Smooth muscle cell (in vitro differentiated cells): ENCODE measurements at regions not wholly inside any gene's neighbourhood (a gene's known extent, or its start where the extent isn't known, plus 50 kb on each side); places are given as distances from the start of the nearest gene placed in this dataset.

Experiments used
- DNase-seq: peaks from one replicate; lab custom pipeline; 2025; ENCODE audit not compliant: unreplicated experiment; lab: John Stamatoyannopoulos, UW
- H2AFZ ChIP-seq: fragments of 200-600 bp; sonication (generic); 2 replicates; pipeline ENCODE4 v1.6.0; 2016; ENCODE audit warnings: antibody characterized with exemption, low read depth, mild to moderate bottlenecking
- H3F3A ChIP-seq: fragments of 200-600 bp; sonication (generic); 2 replicates; pipeline ENCODE4 v1.6.0; 2017; ENCODE audit warnings: antibody characterized with exemption, low read depth
- H3K27ac ChIP-seq: fragments of 200-600 bp; sonication (generic); 2 replicates; pipeline ENCODE4 v1.5.1; 2016; ENCODE audit warnings: low read depth, mild to moderate bottlenecking
- H3K27me3 ChIP-seq: fragments of 200-600 bp; sonication (generic); 2 replicates; pipeline ENCODE4 v1.6.1; 2016; ENCODE audit warnings: low read depth, mild to moderate bottlenecking
- H3K36me3 ChIP-seq: fragments of 200-600 bp; sonication (generic); 2 replicates; pipeline ENCODE4 v1.5.1; 2016; ENCODE audit warnings: low read depth
- H3K4me1 ChIP-seq: fragments of 200-600 bp; sonication (generic); 2 replicates; pipeline ENCODE4 v1.5.1; 2016; ENCODE audit warnings: low read depth
- H3K4me2 ChIP-seq: fragments of 200-600 bp; sonication (generic); 2 replicates; pipeline ENCODE4 v1.6.0; 2016; ENCODE audit warnings: mild to moderate bottlenecking
- H3K4me3 ChIP-seq: fragments of 200-600 bp; sonication (generic); 2 replicates; pipeline ENCODE4 v1.5.1; 2016; ENCODE audit warnings: mild to moderate bottlenecking
- H3K79me2 ChIP-seq: fragments of 200-600 bp; sonication (generic); 2 replicates; pipeline ENCODE4 v1.6.0; 2016; ENCODE audit warnings: low read depth, mild to moderate bottlenecking
- H3K9ac ChIP-seq: fragments of 200-600 bp; sonication (generic); 2 replicates; pipeline ENCODE4 v1.6.0; 2016; ENCODE audit warnings: low read depth
- H3K9me3 ChIP-seq: fragments of 200-600 bp; sonication (generic); replicated peaks from 2 replicates; pipeline ENCODE4 v1.5.1; 2016; ENCODE audit warnings: low read depth
- H4K20me1 ChIP-seq: fragments of 200-600 bp; sonication (generic); 2 replicates; pipeline ENCODE4 v1.6.0; 2016; ENCODE audit warnings: low read depth
- WGBS: methylation state at CpG from one replicate; pipeline ENCODE4 v1.1.7; 2016; ENCODE audit warnings: low lambda C conversion rate; 5-methylcytosine and 5-hydroxymethylcytosine counted together
- TF ChIP-seq, protein P1 (sequence below): fragments of 200-600 bp; sonication (generic); IDR thresholded peaks from 2 replicates; pipeline ENCODE4 v1.5.1; 2017; ENCODE audit warnings: borderline replicate concordance, mild to moderate bottlenecking, antibody characterized with exemption; ENCODE audit not compliant: insufficient read depth, poor library complexity, severe bottlenecking

DNA sequence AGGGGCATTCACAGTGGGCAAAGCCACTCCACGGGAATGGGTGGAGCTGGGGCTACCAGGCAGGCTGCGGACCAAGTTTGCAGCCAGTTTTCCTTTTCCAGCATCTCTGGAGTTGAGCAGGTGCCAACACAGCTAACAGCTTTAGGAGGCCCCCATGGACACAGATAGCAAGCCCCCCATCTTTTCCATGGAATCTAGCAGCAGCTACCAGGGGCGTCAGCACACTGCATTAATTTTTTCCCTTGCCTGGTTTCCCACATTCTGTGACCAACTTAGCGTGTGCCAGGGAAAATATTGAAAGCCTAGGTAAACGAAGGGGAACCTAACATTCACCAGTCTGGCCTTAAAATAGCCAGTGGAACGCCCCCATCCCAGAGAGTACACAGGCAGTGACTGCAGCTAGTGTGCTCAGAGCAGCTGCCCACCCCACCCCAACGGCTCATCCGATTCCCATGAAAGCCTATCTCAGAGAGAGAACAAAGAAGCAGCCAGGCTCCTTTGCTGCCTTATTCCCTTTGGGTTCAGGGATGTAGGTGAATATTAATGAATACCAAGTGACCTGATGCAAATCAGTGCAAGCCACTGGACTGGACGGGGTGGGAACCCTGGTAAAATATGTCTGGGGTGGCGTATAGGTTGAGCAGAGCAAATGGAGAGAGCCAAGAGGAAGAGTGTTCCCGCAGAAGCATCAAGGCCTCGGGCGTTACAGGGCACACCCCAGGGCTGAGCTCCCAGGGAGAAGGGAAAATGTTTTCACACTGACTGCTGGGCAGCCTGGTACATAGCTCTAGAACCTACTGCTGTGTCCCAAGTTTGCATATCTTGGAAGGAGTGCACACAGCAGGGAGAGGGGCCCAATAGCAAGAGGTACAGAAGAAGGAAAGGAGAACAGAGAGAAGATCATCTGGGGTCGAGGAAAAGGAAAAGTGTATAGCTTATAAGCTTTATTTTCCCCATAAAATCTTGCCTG is 73.9 kb upstream of the SOX9 start:
- Histone ChIP-seq H3K4me1 (no peaks in the 10 kb centered on the region), H3K9ac (no peak overlapping the region), H2AFZ (no peak overlapping the region), H3K27ac (no peak overlapping the region), H3K79me2 (no peaks in the 10 kb centered on the region), H3K4me3 (no peak overlapping the region), H3K4me2 (no peak overlapping the region), H4K20me1 (no peaks in the 10 kb centered on the region), H3F3A (no peaks in the 10 kb centered on the region), H3K36me3 (no peaks in the 10 kb centered on the region), H3K27me3 (no peaks in the 10 kb centered on the region), H3K9me3 (no peaks in the 10 kb centered on the region)
- no peak for DNase-seq
- 91% methylated on average over 14 of the region's 14 CpGs for WGBS
- TF ChIP-seq, protein P1, sequence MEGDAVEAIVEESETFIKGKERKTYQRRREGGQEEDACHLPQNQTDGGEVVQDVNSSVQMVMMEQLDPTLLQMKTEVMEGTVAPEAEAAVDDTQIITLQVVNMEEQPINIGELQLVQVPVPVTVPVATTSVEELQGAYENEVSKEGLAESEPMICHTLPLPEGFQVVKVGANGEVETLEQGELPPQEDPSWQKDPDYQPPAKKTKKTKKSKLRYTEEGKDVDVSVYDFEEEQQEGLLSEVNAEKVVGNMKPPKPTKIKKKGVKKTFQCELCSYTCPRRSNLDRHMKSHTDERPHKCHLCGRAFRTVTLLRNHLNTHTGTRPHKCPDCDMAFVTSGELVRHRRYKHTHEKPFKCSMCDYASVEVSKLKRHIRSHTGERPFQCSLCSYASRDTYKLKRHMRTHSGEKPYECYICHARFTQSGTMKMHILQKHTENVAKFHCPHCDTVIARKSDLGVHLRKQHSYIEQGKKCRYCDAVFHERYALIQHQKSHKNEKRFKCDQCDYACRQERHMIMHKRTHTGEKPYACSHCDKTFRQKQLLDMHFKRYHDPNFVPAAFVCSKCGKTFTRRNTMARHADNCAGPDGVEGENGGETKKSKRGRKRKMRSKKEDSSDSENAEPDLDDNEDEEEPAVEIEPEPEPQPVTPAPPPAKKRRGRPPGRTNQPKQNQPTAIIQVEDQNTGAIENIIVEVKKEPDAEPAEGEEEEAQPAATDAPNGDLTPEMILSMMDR, result no peak

DNA sequence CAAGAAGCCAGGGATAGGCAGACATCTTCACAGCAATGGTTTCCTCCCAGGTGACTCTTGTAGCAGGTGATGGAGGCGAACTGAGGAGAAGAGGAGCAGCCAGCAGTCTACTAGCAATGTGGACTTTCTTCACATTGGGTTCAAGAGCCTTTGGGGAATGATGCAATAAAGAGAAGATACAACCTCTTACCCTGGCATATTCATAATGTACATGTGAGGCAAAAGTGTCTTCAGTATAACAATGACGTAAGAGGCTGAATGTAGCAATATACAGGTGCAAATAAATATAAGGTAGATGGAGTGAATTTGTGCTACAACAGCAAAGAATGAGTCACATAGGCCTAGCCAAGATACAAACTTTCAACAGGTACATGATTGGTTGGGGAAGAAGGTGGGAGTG is 70.9 kb upstream of the SOX9 start:
- no peak overlapping the region for H3K4me3 ChIP-seq
- TF ChIP-seq, protein P1, result no peak
- no peaks in the 10 kb centered on the region for H3K79me2 ChIP-seq
- no peaks in the 10 kb centered on the region for H3F3A ChIP-seq
- H3K27ac ChIP-seq, result no peak overlapping the region
- peaks cover 6% of the 10 kb centered on the region for H3K4me1 ChIP-seq
- 74% methylated on average over 2 of the region's 2 CpGs for WGBS
- DNase-seq, result no peak
- no peak overlapping the region for H2AFZ ChIP-seq
- H3K27me3 ChIP-seq, result peaks cover 7% of the 10 kb centered on the region
- H4K20me1 ChIP-seq, result no peaks in the 10 kb centered on the region
- no peaks in the 10 kb centered on the region for H3K36me3 ChIP-seq
- no peak overlapping the region for H3K9ac ChIP-seq
- no peaks in the 10 kb centered on the region for H3K9me3 ChIP-seq
- H3K4me2 ChIP-seq, result no peak overlapping the region

DNA sequence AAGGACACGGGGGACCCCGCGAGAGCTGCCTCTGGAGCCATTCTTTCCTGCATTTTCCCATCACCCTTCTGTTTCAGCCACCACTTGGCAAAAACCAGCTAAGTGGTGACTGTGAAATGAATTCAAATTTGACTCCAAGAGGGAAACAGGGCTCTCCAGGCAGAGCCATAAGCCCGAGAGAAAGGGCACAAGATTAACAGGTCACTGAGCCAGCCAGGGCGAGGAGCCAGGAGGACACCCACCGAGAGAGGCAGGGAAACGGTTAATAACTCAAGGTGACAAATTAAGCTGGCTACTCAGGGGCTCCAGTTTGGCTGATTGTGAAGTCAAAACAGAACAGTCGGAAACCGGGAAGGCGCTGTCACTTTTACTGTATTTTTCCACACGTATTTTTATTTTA is 67.8 kb upstream of the SOX9 start:
- Histone ChIP-seq H3K79me2 (no peaks in the 10 kb centered on the region), H3K4me3 (no peak overlapping the region), H2AFZ (no peak overlapping the region), H3K4me2 (no peak overlapping the region), H3K27ac (no peak overlapping the region), H3K9me3 (no peaks in the 10 kb centered on the region), H3K36me3 (no peaks in the 10 kb centered on the region), H3K9ac (no peak overlapping the region), H3K27me3 (peaks cover 7% of the 10 kb centered on the region), H4K20me1 (no peaks in the 10 kb centered on the region), H3K4me1 (peaks cover 6% of the 10 kb centered on the region), H3F3A (no peaks in the 10 kb centered on the region)
- TF ChIP-seq, protein P1, result no peak
- no peak for DNase-seq
- WGBS, result 87% methylated on average over 11 of the region's 11 CpGs
